GM23338 (cell line): ENCODE measurements at regions not wholly inside any gene's neighbourhood (a gene's known extent, or its start where the extent isn't known, plus 50 kb on each side); places are given as distances from the start of the nearest gene placed in this dataset.

Source experiments
- ATAC-seq: fragments of 200-7000 bp; cut with Tn5 transposase; 3 replicates; pipeline ENCODE4 v1.9.1; 2020
- DNase-seq: peaks from one replicate; pipeline ENCODE4 v3.0.0-alpha.2; 2015; ENCODE audit warnings: low spot score
- H2AFZ ChIP-seq: fragments of 200-600 bp; sonication (generic); 2 replicates; pipeline ENCODE4 v1.8.0; 2016; ENCODE audit warnings: antibody characterized with exemption, mild to moderate bottlenecking, moderate library complexity
- H3F3A ChIP-seq: fragments of 200-600 bp; sonication (generic); replicated peaks from 2 replicates; pipeline ENCODE4 v1.8.0; 2017; ENCODE audit warnings: antibody characterized with exemption, mixed run types, low read depth
- H3K27ac ChIP-seq: fragments of 200-600 bp; sonication (generic); 2 replicates; pipeline ENCODE4 v1.6.1; 2016; ENCODE audit warnings: low read depth
- H3K27me3 ChIP-seq: fragments of 200-600 bp; sonication (generic); 2 replicates; pipeline ENCODE4 v1.8.0; 2016; ENCODE audit warnings: mild to moderate bottlenecking, mixed run types, moderate library complexity; ENCODE audit not compliant: insufficient read depth
- H3K36me3 ChIP-seq: fragments of 200-600 bp; sonication (generic); 2 replicates; pipeline ENCODE4 v1.8.0; 2016; ENCODE audit warnings: mild to moderate bottlenecking; ENCODE audit not compliant: insufficient read depth
- H3K4me1 ChIP-seq: fragments of 200-600 bp; sonication (generic); 2 replicates; pipeline ENCODE4 v1.8.0; 2016; ENCODE audit warnings: mild to moderate bottlenecking, moderate library complexity; ENCODE audit not compliant: insufficient read depth
- H3K4me2 ChIP-seq: fragments of 200-600 bp; sonication (generic); 2 replicates; pipeline ENCODE4 v1.7.1; 2017; ENCODE audit warnings: mixed run types
- H3K4me3 ChIP-seq: fragments of 200-600 bp; sonication (generic); 2 replicates; pipeline ENCODE4 v1.6.1; 2016; ENCODE audit warnings: mixed run types
- H3K79me2 ChIP-seq: fragments of 200-600 bp; sonication (generic); replicated peaks from 2 replicates; pipeline ENCODE4 v1.8.0; 2017; ENCODE audit warnings: mild to moderate bottlenecking; ENCODE audit not compliant: insufficient read depth
- H3K9me2 ChIP-seq: fragments of 200-600 bp; sonication (generic); 2 replicates; pipeline ENCODE4 v1.8.0; 2017; ENCODE audit not compliant: insufficient read depth
- H4K20me1 ChIP-seq: fragments of 200-600 bp; sonication (generic); replicated peaks from 2 replicates; pipeline ENCODE4 v1.8.0; 2017; ENCODE audit warnings: mild to moderate bottlenecking; ENCODE audit not compliant: insufficient read depth
- H3K27ac Mint-ChIP-seq: 2 replicates; pipeline ENCODE4 v1.8.0; 2020; ENCODE audit warnings: inconsistent platforms, mild to moderate bottlenecking, moderate library complexity, mixed read lengths
- H3K27me3 Mint-ChIP-seq: 3 replicates; pipeline ENCODE4 v1.8.0; 2022; ENCODE audit warnings: low read depth, mild to moderate bottlenecking, moderate library complexity, mixed read lengths, inconsistent platforms; ENCODE audit not compliant: insufficient read depth, poor library complexity
- H3K36me3 Mint-ChIP-seq: 3 replicates; pipeline ENCODE4 v1.8.0; 2021; ENCODE audit warnings: low read depth, mild to moderate bottlenecking, inconsistent platforms, moderate library complexity, mixed read lengths
- H3K4me1 Mint-ChIP-seq: 3 replicates; pipeline ENCODE4 v1.8.0; 2020; ENCODE audit warnings: mild to moderate bottlenecking, inconsistent platforms, mixed read lengths
- H3K4me3 Mint-ChIP-seq: 3 replicates; pipeline ENCODE4 v1.8.0; 2021; ENCODE audit warnings: moderate library complexity, mild to moderate bottlenecking, inconsistent platforms, mixed read lengths
- H3K9me3 Mint-ChIP-seq: 3 replicates; pipeline ENCODE4 v1.8.0; 2020; ENCODE audit warnings: moderate library complexity, mild to moderate bottlenecking, inconsistent platforms, mixed read lengths
- EZH2 ChIP-seq: fragments of 200-600 bp; sonication (generic); IDR thresholded peaks from one replicate; pipeline ENCODE4 v1.8.0; 2017; ENCODE audit warnings: antibody characterized with exemption, mild to moderate bottlenecking, low read depth; ENCODE audit not compliant: unreplicated experiment
- EZH2phosphoT487 ChIP-seq: fragments of 200-600 bp; sonication (generic); IDR thresholded peaks from one replicate; pipeline ENCODE4 v1.8.1; 2018; ENCODE audit warnings: antibody characterized with exemption; ENCODE audit not compliant: unreplicated experiment
- POLR2AphosphoS5 ChIP-seq: IDR thresholded peaks from 2 replicates; pipeline ENCODE4 v1.6.1; 2016; ENCODE audit warnings: antibody characterized with exemption, low read depth
- TF ChIP-seq, protein P1 (sequence below): fragments of 250-450 bp; sonication (Bioruptor Pico); IDR thresholded peaks from 2 replicates; pipeline ENCODE4 v1.5.0; 2020; ENCODE audit warnings: mild to moderate bottlenecking, moderate library complexity
- TF ChIP-seq, protein P2 (sequence below), 2 experiments: fragments of 200-600 bp in 1 of 2; sonication (generic) in 1 of 2; conservative IDR thresholded peaks; 2 replicates each; pipeline versions ENCODE4 v1.5.1 to v1.6.1; 2016 to 2017; ENCODE audit warnings: antibody characterized with exemption in 2 of 2, low read depth in 2 of 2, mild to moderate bottlenecking in 2 of 2, moderate library complexity in 1 of 2

DNA sequence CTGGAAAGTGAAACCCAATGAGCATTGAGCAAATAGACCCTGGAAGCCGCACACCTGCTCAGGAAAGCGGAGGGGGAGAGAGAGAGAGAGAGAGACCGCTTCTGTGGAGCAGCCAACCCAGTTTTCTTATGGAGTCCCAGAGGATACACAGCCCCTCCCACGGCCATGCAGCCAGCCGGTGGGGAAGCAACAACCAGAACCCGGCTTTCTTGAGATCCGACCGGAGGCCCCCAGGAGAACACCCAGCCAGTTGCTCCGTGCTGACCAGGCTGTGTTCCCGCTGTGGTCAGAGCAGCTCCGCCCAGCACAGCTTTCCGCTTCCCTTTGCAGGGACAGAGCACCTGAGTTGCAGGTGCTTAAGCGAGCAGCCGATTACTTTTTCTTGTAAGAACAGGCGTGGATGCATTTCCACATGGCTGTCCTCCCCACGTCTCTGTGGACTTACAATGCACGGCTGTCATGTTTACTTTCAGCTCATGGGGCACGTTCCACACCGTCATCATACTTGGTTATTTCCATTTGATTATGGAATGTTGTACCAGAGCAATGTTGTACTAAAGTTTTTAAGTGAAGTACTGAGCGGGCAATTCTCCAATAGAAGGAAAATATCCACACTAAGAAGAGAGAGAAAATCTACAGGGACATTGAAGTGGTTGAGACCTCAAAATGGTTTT, 381.9 kb downstream of the THBS2 start (continued):
- TF ChIP-seq, protein P1, sequence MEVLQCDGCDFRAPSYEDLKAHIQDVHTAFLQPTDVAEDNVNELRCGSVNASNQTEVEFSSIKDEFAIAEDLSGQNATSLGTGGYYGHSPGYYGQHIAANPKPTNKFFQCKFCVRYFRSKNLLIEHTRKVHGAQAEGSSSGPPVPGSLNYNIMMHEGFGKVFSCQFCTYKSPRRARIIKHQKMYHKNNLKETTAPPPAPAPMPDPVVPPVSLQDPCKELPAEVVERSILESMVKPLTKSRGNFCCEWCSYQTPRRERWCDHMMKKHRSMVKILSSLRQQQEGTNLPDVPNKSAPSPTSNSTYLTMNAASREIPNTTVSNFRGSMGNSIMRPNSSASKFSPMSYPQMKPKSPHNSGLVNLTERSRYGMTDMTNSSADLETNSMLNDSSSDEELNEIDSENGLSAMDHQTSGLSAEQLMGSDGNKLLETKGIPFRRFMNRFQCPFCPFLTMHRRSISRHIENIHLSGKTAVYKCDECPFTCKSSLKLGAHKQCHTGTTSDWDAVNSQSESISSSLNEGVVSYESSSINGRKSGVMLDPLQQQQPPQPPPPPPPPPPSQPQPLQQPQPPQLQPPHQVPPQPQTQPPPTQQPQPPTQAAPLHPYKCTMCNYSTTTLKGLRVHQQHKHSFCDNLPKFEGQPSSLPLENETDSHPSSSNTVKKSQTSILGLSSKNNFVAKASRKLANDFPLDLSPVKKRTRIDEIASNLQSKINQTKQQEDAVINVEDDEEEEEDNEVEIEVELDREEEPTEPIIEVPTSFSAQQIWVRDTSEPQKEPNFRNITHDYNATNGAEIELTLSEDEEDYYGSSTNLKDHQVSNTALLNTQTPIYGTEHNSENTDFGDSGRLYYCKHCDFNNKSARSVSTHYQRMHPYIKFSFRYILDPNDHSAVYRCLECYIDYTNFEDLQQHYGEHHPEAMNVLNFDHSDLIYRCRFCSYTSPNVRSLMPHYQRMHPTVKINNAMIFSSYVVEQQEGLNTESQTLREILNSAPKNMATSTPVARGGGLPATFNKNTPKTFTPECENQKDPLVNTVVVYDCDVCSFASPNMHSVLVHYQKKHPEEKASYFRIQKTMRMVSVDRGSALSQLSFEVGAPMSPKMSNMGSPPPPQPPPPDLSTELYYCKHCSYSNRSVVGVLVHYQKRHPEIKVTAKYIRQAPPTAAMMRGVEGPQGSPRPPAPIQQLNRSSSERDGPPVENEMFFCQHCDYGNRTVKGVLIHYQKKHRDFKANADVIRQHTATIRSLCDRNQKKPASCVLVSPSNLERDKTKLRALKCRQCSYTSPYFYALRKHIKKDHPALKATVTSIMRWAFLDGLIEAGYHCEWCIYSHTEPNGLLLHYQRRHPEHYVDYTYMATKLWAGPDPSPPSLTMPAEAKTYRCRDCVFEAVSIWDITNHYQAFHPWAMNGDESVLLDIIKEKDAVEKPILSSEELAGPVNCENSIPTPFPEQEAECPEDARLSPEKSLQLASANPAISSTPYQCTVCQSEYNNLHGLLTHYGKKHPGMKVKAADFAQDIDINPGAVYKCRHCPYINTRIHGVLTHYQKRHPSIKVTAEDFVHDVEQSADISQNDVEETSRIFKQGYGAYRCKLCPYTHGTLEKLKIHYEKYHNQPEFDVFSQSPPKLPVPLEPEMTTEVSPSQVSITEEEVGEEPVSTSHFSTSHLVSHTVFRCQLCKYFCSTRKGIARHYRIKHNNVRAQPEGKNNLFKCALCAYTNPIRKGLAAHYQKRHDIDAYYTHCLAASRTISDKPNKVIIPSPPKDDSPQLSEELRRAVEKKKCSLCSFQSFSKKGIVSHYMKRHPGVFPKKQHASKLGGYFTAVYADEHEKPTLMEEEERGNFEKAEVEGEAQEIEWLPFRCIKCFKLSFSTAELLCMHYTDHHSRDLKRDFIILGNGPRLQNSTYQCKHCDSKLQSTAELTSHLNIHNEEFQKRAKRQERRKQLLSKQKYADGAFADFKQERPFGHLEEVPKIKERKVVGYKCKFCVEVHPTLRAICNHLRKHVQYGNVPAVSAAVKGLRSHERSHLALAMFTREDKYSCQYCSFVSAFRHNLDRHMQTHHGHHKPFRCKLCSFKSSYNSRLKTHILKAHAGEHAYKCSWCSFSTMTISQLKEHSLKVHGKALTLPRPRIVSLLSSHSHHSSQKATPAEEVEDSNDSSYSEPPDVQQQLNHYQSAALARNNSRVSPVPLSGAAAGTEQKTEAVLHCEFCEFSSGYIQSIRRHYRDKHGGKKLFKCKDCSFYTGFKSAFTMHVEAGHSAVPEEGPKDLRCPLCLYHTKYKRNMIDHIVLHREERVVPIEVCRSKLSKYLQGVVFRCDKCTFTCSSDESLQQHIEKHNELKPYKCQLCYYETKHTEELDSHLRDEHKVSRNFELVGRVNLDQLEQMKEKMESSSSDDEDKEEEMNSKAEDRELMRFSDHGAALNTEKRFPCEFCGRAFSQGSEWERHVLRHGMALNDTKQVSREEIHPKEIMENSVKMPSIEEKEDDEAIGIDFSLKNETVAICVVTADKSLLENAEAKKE (CRISPR knock-in tag), result no peak
- no peak for TF ChIP-seq POLR2AphosphoS5
- TF ChIP-seq, protein P2, sequence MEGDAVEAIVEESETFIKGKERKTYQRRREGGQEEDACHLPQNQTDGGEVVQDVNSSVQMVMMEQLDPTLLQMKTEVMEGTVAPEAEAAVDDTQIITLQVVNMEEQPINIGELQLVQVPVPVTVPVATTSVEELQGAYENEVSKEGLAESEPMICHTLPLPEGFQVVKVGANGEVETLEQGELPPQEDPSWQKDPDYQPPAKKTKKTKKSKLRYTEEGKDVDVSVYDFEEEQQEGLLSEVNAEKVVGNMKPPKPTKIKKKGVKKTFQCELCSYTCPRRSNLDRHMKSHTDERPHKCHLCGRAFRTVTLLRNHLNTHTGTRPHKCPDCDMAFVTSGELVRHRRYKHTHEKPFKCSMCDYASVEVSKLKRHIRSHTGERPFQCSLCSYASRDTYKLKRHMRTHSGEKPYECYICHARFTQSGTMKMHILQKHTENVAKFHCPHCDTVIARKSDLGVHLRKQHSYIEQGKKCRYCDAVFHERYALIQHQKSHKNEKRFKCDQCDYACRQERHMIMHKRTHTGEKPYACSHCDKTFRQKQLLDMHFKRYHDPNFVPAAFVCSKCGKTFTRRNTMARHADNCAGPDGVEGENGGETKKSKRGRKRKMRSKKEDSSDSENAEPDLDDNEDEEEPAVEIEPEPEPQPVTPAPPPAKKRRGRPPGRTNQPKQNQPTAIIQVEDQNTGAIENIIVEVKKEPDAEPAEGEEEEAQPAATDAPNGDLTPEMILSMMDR (conservative IDR thresholded peaks at IDR 0.05; ENCODE audit: low read depth in 2 of 2), result no peak
- TF ChIP-seq EZH2phosphoT487, result no peak
- TF ChIP-seq EZH2, result no peak

DNA sequence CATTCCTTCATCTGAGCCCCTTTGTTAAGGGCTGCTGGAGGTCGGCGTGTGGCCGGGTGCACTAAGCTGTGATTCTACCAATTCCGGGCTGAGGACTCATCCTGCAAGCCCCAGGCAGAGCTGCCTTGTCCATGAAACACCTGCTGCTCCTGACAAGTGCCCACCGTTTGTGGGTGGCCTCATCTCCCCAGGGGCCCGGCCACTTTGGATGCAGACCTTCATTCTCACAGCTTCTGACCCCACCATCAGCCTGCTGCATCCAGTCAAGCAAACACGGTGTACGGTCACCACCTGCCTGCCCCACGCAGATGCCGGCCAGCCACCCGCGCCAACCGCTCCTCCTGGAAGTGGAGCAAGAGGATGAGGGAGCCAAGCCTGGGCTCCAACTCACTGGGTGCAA, 382.7 kb downstream of the THBS2 start:
- Histone ChIP-seq H3K4me3 (no peak overlapping the region), H3K27ac (no peak overlapping the region), H3K4me2 (no peak overlapping the region), H3F3A (no peaks in the 10 kb centered on the region), H4K20me1 (no peaks in the 10 kb centered on the region), H3K36me3 (no peaks in the 10 kb centered on the region), H3K4me1 (no peaks in the 10 kb centered on the region), H3K9me2 (no peaks in the 10 kb centered on the region), H3K79me2 (no peaks in the 10 kb centered on the region), H3K27me3 (no peaks in the 10 kb centered on the region), H2AFZ (no peak overlapping the region)
- no peak overlapping the region for H3K27ac Mint-ChIP-seq
- H3K4me3 Mint-ChIP-seq, result no peak overlapping the region
- peaks cover 12% of the 10 kb centered on the region for H3K4me1 Mint-ChIP-seq
- H3K9me3 Mint-ChIP-seq, result no peaks in the 10 kb centered on the region
- no peak for ATAC-seq
- DNase-seq, result no peak
- no peaks in the 10 kb centered on the region for H3K36me3 Mint-ChIP-seq
- H3K27me3 Mint-ChIP-seq, result peaks cover 3% of the 10 kb centered on the region
- TF ChIP-seq POLR2AphosphoS5, result no peak
